EL (cell line): ENCODE measurements at regions not wholly inside any gene's neighbourhood (a gene's known extent, or its start where the extent isn't known, plus 50 kb on each side); places are given as distances from the start of the nearest gene placed in this dataset.
A peak's percentile ranks its signal among the peaks of the same experiment; 100 is the strongest.
"Not testable (repeated sequence)": the region's sequence is repeated elsewhere in the genome, so short reads cannot be mapped to it uniquely, and the experiment has no call there.

ENCODE experiments used
- DNase-seq: peaks from one replicate; pipeline ENCODE4 v3.0.0-alpha.2; 2016

DNA sequence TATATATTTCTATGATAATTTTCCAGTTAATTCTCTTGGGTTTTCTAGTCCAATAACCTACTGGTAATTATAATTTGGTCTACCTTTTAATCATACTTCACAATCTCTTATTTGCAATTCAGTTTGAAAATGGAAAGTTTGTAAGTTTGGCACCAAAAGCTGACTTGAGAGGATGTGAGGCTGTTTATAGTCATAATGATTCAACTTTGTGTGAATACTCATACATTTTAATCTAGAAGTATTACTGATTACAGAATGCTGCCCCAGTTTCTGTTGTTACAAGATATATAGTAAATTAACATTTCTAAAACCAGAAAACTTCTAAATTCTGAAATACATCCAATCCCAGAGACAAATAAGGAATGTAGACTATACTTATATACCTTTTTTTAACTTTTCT, 158.2 kb downstream of the SLC38A4 start:
- DNase-seq = no peak

DNA sequence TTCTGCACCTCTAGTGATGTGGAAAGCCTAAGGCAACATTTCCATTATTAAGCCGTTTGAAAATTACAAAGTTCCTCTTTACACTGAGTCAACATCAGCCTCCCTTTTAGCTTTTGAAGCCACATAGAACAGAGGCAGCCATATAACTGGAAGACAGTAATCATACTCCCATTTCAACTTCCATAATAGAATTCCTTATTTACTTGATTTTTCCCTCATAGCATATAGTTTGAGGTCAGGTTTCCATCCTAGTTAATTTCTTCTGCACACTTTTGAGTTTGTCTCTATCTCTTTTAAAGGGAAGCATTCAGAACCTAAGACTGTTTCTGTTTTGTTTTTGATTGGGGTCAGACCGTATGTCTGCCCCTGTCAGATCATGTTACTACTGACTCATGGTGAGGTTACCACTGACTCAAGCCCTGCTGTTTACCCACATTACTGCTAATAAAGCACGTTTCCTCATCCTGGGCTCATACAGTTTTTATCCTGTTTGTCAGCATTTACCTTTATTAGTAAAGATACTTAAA, 161.0 kb downstream of the SLC38A4 start:
- peak; percentile 88 for DNase-seq

DNA sequence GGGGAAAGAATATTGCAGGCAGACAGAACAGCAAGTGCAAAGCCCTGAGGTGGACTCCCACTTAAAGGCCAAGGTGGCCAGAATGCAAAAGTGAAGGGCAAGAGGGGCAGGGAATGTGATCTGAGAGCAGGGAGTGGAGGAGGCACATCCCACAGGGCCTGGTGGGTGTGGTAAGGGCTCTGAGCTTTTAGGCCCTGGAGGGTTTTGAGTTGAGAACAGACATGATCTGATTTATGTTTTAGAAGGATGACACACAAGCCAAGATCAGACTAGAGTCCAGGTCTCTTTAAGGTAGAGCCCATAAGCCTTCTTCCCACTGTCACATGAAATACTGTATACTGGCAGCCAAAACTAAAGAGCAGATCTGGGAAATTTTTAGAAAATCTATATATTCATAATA, 162.5 kb downstream of the SLC38A4 start:
- DNase-seq = peak; percentile 32

DNA sequence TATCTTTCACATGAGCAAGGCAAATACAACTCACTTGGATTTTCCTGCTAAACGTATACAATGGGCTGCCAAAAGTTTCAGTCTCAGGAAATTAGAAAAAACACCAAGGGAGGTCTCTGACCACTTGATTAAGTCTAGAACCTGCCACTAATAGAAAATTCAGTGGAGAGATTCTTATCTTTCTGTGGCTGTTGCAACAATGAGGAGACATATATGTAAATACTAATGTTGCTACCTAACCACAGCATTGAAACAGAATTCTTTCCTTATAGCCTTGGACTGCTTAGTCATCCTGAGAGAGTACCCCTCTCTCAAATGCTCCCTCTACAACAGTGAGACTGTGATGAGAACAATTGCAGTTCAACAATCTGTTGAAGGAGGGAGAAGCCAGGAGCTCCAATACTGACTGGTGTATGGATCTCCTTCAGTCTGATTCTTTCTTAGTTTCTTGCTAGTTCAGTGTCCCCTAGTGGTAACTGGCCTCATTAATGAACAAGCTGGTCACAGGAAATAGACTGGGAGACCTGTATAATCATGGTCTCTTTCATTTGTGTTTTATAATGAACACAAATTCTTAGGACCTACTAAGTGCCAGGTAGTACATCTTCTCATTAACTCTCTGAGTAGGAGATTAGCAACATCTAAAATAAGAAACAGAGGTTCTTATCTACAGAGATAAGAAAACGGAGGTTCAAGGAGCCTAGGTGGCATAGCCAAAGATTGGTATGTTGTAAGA, 164.5 kb downstream of the SLC38A4 start:
- peak; percentile 87 for DNase-seq

GRCh38 chr12:46660719-46661109, 165.1 kb downstream of the SLC38A4 start:
- DNase-seq = no peak

DNA sequence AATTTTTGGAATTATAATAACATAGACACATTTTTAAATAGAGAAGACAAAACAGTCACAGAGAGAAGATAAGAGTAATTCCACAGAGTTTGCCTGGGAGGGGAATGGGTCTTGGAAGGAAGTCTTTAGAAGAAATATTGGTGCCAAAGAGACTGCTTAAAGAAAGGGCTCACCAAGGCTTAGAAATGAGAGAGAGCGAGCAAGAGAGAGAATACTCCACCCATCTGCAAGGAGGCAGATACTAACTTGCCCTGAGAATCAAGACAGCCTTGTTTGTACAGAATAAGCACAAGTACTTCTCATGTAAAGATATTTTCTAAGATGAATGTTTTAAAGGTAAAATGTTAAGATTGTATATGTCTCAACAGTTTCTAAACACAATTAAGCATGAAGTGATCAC, 165.5 kb downstream of the SLC38A4 start:
- no peak for DNase-seq

- no peak for DNase-seq
Observed at GRCh38 chr12:46659824-46660223, 166.0 kb downstream of the SLC38A4 start.

GRCh38 chr12:46659032-46659650, 166.7 kb downstream of the SLC38A4 start:
- DNase-seq = peak; percentile 25

DNA sequence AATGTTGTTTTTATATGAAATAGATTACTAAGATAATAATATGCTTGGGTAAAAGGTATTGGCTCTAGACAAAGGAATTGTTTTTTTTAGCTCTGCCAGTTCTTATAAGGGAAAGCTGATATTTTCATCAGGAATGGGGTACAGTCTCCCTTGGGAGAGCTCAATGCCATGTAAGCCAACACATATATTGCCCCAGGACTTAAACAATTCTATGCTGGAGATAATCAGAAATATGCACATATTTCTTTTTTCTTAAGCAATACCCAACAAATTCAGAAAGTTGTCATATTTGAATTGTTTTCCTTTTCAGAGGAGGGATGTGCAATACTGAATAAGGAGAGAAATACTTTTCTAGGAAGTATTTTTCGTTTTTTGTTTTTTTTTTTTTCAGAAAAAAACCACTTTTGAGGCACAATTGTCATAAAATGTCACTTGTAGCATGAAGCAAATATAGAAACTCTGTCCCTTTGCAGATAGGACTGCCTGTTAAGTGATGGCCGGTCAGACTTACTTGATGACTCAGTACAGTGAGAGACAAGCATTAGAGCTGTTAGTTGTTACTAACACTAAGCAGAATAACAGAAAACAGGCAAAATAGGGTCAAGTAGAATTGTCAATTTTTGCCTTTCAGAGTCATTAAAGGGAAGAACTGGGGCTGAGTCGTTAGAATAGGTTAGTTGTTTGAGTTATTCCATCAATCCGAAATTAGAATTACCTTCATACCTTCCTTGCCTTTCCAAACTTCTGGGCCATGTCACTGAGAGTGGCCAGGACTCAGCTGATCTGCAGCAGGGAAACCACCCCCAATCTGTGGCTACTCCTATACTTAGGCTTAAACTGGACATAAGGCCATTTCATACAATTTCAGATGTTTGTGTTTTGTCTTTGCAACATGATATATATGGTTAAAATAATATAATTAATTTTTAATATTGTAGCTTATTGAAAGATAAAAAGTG, 168.1 kb downstream of the SLC38A4 start:
- peak; percentile 37 for DNase-seq

GRCh38 chr12:46655984-46656383, 169.8 kb downstream of the SLC38A4 start:
- DNase-seq = not testable (repeated sequence)

GRCh38 chr12:46653311-46653710, 172.5 kb downstream of the SLC38A4 start:
- no peak for DNase-seq

DNA sequence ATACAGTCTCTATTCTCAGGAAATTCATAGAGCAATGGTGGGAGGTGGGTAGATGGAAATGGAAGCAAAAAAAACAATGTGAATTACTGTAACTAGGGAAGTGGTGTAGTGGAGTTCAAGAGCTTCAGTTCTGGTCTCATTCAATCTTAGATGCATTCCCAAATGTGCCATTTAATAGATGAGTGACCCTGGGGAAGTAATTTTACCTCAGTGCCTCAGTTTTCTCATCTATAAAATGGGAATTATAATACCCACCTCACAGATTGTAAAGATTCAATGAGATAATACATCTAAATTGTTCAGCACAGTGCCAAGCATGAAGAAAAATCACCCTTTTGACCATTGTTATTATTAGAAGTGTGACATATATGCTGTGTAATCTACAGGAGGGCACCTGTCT, 173.1 kb downstream of the SLC38A4 start:
- no peak for DNase-seq

GRCh38 chr12:46650688-46651087, 175.1 kb downstream of the SLC38A4 start:
- no peak for DNase-seq

DNA sequence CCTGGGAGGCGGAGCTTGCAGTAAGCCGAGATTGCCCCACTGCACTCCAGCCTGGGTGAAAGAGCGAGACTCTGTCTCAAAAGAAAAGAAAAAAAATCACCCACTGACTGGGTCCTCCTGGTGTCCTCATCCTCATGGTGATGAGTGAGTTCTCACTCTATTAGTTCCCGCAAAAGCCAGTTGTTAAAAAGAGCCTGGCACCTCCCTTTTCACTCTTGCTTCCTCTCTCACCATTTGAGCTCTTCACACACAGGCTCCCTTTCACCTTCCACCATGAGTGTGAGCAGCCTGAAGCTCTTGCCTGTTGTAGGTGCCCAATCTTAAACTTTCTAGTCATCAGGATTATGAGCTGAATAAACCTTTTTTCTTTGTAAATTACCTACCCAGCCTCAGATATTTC, 176.4 kb downstream of the SLC38A4 start:
- DNase-seq = no peak

DNA sequence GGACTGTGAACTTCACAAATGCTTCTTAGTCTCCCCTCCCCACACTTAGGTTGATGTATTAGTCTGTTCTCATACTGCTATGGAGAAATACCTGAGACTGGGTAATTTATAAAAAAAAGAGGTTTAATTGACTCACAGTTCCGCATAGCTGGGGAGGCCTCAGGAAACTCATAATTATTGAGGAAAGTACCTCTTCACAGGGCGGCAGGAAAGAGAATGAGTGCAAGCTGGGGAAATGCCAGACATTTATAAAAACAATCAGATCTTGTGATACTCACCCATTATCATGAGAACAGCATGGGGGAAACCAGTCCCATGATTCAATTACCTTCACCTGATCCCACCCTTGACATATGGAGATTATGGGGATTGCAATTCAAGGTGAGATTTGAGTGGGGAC, 178.8 kb downstream of the SLC38A4 start:
- no peak for DNase-seq

DNA sequence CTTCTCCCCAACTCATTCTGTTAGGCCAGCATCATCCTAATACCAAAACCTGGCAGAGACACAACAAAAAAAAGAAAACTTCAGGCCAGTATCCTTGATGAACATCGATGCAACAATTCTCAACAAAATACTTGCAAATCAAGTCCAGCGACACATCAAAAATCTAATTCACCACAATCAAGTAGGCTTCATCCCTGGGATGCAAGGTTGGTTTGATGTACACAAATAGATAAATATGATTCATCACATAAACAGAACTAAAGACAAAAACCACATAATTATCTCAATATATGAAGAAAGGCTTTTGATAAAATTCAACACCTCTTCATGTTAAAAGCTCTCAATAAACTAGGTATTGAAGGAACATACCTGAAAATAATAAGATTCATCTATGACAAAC, 184.1 kb downstream of the SLC38A4 start:
- DNase-seq = not testable (repeated sequence)

GRCh38 chr12:46635818-46636217, 190.0 kb downstream of the SLC38A4 start:
- DNase-seq = no peak

DNA sequence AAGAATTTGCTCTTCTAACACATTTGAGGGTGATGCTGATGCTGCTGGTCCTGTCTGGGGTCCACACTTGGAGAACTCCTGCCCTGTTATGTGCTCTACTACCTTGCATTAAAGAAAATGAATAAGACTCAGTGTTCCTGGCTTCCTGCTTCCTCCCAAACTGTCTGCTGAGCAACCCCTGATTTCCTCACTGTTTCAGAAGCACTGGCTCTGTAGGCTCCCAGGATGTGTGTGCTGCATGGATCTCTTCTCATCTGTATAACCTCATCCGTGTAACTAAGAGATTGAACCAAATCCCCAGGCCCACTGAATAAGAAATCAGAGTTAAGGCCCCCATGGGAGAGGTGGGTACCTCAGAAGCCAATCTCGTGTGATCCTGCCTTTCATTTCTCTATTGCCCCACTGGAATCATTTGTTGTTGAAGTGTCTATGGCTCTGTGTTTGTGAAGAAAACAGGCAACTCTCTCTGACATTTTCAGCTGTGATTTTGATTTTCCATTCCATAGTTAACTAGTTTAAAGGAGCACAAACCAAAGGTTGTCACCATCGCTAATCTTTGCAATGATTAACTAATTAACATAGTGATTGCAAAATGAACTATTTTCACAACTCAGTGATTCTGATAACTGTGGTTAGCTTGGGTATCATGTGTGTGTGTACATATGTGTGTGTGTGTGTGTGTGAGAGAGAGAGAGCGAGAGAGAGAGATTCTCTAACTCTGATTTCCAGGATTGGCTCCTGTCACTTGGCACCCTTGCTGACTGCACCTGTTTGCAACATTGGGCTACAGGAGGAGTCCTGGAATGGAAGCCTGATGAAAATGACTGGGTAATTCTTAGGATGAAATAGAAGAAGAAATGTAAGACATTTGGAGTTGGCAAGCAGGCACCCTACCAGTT, 196.2 kb downstream of the SLC38A4 start:
- DNase-seq = no peak

- no peak for DNase-seq
Observed at GRCh38 chr12:46628176-46628575, 197.6 kb downstream of the SLC38A4 start.

GRCh38 chr12:46627686-46628085, 198.1 kb downstream of the SLC38A4 start:
- peak; percentile 18 for DNase-seq

- DNase-seq = not testable (repeated sequence)
Observed at GRCh38 chr12:46619474-46619873, 206.3 kb downstream of the SLC38A4 start.

GRCh38 chr12:46617737-46618136, 208.1 kb downstream of the SLC38A4 start:
- not testable (repeated sequence) for DNase-seq
